K562 (cell line): ENCODE measurements at regions not wholly inside any gene's neighbourhood (a gene's known extent, or its start where the extent isn't known, plus 50 kb on each side); places are given as distances from the start of the nearest gene placed in this dataset.

Experiments used
- EP300 ChIP-seq: IDR thresholded peaks from 2 replicates; pipeline ENCODE4 v1.6.1; 2012; ENCODE audit warnings: low read length, improper control_type of control experiment
- HOXB6 ChIP-seq: fragments of 250-450 bp; sonication (Bioruptor Pico); IDR thresholded peaks from 2 replicates; pipeline ENCODE4 v1.5.1; 2022; ENCODE audit warnings: mild to moderate bottlenecking, borderline replicate concordance
- L3MBTL2 ChIP-seq: fragments of 450-650 bp; IDR thresholded peaks from 2 replicates; pipeline ENCODE4 v1.6.1; 2016; ENCODE audit warnings: mild to moderate bottlenecking, moderate library complexity
- PTBP1 ChIP-seq: fragments of 200-400 bp; formaldehyde crosslinking; IDR thresholded peaks from 2 replicates; pipeline ENCODE4 v1.6.1; 2017; ENCODE audit warnings: low read depth, low read length
- RAD21 ChIP-seq, 2 experiments: fragments of 250-450 bp in 1 of 2; fragments of 450-650 bp in 1 of 2; sonication (Bioruptor Pico) in 1 of 2; formaldehyde crosslinking in 1 of 2; IDR thresholded peaks in 1 of 2; conservative IDR thresholded peaks in 1 of 2; 2 replicates each; pipeline versions ENCODE4 v1.4.0 to v1.8.0; 2020 to 2022; ENCODE audit warnings: mild to moderate bottlenecking in 2 of 2, moderate library complexity in 1 of 2
- RFX5 ChIP-seq: IDR thresholded peaks from 2 replicates; pipeline ENCODE4 v1.6.1; 2011; ENCODE audit warnings: low read depth, mild to moderate bottlenecking, improper control_type of control experiment, low read length
- SIX5 ChIP-seq, 2 experiments: IDR thresholded peaks; 2 replicates each; pipeline ENCODE4 v1.6.1; 2011; ENCODE audit warnings: low read length in 2 of 2, borderline replicate concordance in 1 of 2, low read depth in 1 of 2, mild to moderate bottlenecking in 1 of 2, moderate library complexity in 1 of 2; ENCODE audit not compliant: insufficient read depth in 1 of 2
- SRSF9 ChIP-seq: fragments of 200-400 bp; formaldehyde crosslinking; IDR thresholded peaks from 2 replicates; pipeline ENCODE4 v1.6.1; 2017; ENCODE audit warnings: low read depth, low read length, borderline replicate concordance
- ZNF395 ChIP-seq: fragments of 200-800 bp; sonication (Bioruptor generic); IDR thresholded peaks from 2 replicates; pipeline ENCODE4 v1.6.1; 2017; ENCODE audit warnings: missing genetic modification characterization, missing compliant biosample characterization
- TF ChIP-seq, protein P1 (sequence below), 2 experiments: IDR thresholded peaks in 1 of 2; conservative IDR thresholded peaks in 1 of 2; 2 replicates each; pipeline ENCODE4 v1.6.1; 2016; ENCODE audit warnings: low read depth in 2 of 2, mild to moderate bottlenecking in 1 of 2, missing compliant biosample characterization in 1 of 2, missing genetic modification characterization in 1 of 2, moderate library complexity in 1 of 2
- TF ChIP-seq, protein P2 (sequence below): sonication (generic); formaldehyde crosslinking; IDR thresholded peaks from 2 replicates; pipeline ENCODE4 v1.4.0; 2020; ENCODE audit warnings: mild to moderate bottlenecking, missing genetic modification reagents
- TF ChIP-seq, protein P3 (sequence below), 3 experiments: IDR thresholded peaks in 2 of 3; conservative IDR thresholded peaks in 1 of 3; 2 replicates each; pipeline ENCODE4 v1.5.1; 2011 to 2012; ENCODE audit warnings: low read length in 3 of 3, mild to moderate bottlenecking in 3 of 3, control low read depth in 2 of 3, improper control_type of control experiment in 1 of 3, inconsistent platforms in 1 of 3, low read depth in 1 of 3, mixed read lengths in 1 of 3, moderate library complexity in 1 of 3; ENCODE audit not compliant: insufficient read depth in 2 of 3
- TF ChIP-seq, protein P4 (sequence below), 2 experiments: fragments of 450-650 bp; formaldehyde crosslinking in 1 of 2; IDR thresholded peaks; 2 replicates each; pipeline versions ENCODE4 v1.4.0 to v1.6.1; 2014 to 2020; ENCODE audit warnings: mild to moderate bottlenecking in 2 of 2, borderline replicate concordance in 1 of 2, low read depth in 1 of 2

- TF ChIP-seq ZNF395 (CRISPR knock-in tag) (no peak), L3MBTL2 (no peak), EP300 (no peak), PTBP1 (no peak), SRSF9 (no peak), RFX5 (no peak), HOXB6 (no peak), SIX5 (IDR thresholded peaks at IDR 0.05; ENCODE audit: borderline replicate concordance in 1 of 2, insufficient read depth in 1 of 2, low read depth in 1 of 2, low read length in 2 of 2) (no peak), RAD21 (CRISPR knock-in tag; conservative IDR thresholded peaks at IDR 0.05 in 1 of 2, IDR thresholded peaks at IDR 0.05 in 1 of 2) (no peak)
- TF ChIP-seq, protein P1, sequence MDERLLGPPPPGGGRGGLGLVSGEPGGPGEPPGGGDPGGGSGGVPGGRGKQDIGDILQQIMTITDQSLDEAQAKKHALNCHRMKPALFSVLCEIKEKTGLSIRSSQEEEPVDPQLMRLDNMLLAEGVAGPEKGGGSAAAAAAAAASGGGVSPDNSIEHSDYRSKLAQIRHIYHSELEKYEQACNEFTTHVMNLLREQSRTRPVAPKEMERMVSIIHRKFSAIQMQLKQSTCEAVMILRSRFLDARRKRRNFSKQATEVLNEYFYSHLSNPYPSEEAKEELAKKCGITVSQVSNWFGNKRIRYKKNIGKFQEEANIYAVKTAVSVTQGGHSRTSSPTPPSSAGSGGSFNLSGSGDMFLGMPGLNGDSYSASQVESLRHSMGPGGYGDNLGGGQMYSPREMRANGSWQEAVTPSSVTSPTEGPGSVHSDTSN (CRISPR knock-in tag; IDR thresholded peaks at IDR 0.05; ENCODE audit: low read depth), result no peak
- TF ChIP-seq, protein P1 (tag; conservative IDR thresholded peaks at IDR 0.05; ENCODE audit: low read depth), result no peak
- TF ChIP-seq, protein P2, sequence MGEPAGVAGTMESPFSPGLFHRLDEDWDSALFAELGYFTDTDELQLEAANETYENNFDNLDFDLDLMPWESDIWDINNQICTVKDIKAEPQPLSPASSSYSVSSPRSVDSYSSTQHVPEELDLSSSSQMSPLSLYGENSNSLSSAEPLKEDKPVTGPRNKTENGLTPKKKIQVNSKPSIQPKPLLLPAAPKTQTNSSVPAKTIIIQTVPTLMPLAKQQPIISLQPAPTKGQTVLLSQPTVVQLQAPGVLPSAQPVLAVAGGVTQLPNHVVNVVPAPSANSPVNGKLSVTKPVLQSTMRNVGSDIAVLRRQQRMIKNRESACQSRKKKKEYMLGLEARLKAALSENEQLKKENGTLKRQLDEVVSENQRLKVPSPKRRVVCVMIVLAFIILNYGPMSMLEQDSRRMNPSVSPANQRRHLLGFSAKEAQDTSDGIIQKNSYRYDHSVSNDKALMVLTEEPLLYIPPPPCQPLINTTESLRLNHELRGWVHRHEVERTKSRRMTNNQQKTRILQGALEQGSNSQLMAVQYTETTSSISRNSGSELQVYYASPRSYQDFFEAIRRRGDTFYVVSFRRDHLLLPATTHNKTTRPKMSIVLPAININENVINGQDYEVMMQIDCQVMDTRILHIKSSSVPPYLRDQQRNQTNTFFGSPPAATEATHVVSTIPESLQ (CRISPR knock-in tag), result no peak
- TF ChIP-seq, protein P3, sequence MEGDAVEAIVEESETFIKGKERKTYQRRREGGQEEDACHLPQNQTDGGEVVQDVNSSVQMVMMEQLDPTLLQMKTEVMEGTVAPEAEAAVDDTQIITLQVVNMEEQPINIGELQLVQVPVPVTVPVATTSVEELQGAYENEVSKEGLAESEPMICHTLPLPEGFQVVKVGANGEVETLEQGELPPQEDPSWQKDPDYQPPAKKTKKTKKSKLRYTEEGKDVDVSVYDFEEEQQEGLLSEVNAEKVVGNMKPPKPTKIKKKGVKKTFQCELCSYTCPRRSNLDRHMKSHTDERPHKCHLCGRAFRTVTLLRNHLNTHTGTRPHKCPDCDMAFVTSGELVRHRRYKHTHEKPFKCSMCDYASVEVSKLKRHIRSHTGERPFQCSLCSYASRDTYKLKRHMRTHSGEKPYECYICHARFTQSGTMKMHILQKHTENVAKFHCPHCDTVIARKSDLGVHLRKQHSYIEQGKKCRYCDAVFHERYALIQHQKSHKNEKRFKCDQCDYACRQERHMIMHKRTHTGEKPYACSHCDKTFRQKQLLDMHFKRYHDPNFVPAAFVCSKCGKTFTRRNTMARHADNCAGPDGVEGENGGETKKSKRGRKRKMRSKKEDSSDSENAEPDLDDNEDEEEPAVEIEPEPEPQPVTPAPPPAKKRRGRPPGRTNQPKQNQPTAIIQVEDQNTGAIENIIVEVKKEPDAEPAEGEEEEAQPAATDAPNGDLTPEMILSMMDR (IDR thresholded peaks at IDR 0.05 in 2 of 3, conservative IDR thresholded peaks at IDR 0.05 in 1 of 3; ENCODE audit: insufficient read depth in 2 of 3, low read depth in 1 of 3, low read length in 3 of 3), result no peak
- TF ChIP-seq, protein P4, sequence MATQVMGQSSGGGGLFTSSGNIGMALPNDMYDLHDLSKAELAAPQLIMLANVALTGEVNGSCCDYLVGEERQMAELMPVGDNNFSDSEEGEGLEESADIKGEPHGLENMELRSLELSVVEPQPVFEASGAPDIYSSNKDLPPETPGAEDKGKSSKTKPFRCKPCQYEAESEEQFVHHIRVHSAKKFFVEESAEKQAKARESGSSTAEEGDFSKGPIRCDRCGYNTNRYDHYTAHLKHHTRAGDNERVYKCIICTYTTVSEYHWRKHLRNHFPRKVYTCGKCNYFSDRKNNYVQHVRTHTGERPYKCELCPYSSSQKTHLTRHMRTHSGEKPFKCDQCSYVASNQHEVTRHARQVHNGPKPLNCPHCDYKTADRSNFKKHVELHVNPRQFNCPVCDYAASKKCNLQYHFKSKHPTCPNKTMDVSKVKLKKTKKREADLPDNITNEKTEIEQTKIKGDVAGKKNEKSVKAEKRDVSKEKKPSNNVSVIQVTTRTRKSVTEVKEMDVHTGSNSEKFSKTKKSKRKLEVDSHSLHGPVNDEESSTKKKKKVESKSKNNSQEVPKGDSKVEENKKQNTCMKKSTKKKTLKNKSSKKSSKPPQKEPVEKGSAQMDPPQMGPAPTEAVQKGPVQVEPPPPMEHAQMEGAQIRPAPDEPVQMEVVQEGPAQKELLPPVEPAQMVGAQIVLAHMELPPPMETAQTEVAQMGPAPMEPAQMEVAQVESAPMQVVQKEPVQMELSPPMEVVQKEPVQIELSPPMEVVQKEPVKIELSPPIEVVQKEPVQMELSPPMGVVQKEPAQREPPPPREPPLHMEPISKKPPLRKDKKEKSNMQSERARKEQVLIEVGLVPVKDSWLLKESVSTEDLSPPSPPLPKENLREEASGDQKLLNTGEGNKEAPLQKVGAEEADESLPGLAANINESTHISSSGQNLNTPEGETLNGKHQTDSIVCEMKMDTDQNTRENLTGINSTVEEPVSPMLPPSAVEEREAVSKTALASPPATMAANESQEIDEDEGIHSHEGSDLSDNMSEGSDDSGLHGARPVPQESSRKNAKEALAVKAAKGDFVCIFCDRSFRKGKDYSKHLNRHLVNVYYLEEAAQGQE (IDR thresholded peaks at IDR 0.05; ENCODE audit: borderline replicate concordance), result no peak
- TF ChIP-seq, protein P4 (CRISPR knock-in tag; IDR thresholded peaks at IDR 0.05; ENCODE audit: low read depth), result no peak
These were observed 140.4 kb downstream of the HDGFL1 start for GRCh38 chr6:22709803-22710202.
